Stomach (tissue), 8 donors: ENCODE measurements at regions not wholly inside any gene's neighbourhood (a gene's known extent, or its start where the extent isn't known, plus 50 kb on each side); places are given as distances from the start of the nearest gene placed in this dataset.

Experiments used
- DNase-seq, 2 donors: peaks; one replicate each; pipeline versions ENCODE4 v3.0.0 to v3.0.0-alpha.2; 2013 to 2019
- H3K27ac ChIP-seq, 5 donors: fragments of 200-600 bp in 4 of 5; sonication (generic) in 4 of 5; one replicate each; pipeline ENCODE4 v1.5.1; 2013 to 2019; ENCODE audit warnings: mild to moderate bottlenecking in 1 of 5, moderate library complexity in 1 of 5
- H3K27me3 ChIP-seq, 3 donors: fragments of 200-600 bp; sonication (generic); one replicate each; pipeline ENCODE4 v1.5.1; 2017 to 2019; ENCODE audit warnings: mixed run types in 1 of 3
- H3K36me3 ChIP-seq, 4 donors: fragments of 200-600 bp; sonication (generic); 1 replicate in 3 of 4; 2 replicates in 1 of 4; pipeline ENCODE4 v1.5.1; 2016 to 2019
- H3K4me1 ChIP-seq, 4 donors: fragments of 200-600 bp; sonication (generic); one replicate each; pipeline ENCODE4 v1.5.1; 2016 to 2019
- H3K4me3 ChIP-seq, 4 donors: fragments of 200-600 bp; sonication (generic) in 3 of 4; one replicate each; pipeline ENCODE4 v1.5.1; 2016 to 2019; ENCODE audit warnings: mild to moderate bottlenecking in 1 of 4
- H3K9me3 ChIP-seq, 4 donors: fragments of 200-600 bp; sonication (generic); one replicate each; pipeline ENCODE4 v1.5.1; 2016 to 2019
- EP300 ChIP-seq: sonication (generic); formaldehyde crosslinking; IDR thresholded peaks from one replicate; pipeline ENCODE4 v1.6.1; 2017; ENCODE audit warnings: antibody characterized with exemption
- POLR2A ChIP-seq, 4 donors: fragments of 450-650 bp; IDR thresholded peaks; one replicate each; pipeline ENCODE4 v1.6.1; 2016; ENCODE audit warnings: antibody characterized with exemption in 4 of 4, control low read depth in 2 of 4, mild to moderate bottlenecking in 1 of 4, moderate library complexity in 1 of 4
- POLR2AphosphoS5 ChIP-seq, 3 donors: sonication (generic); formaldehyde crosslinking; IDR thresholded peaks; one replicate each; pipeline ENCODE4 v1.6.1; 2016; ENCODE audit warnings: antibody characterized with exemption in 3 of 3
- WGBS, 5 donors: extraction: QIAGEN DNeasy Blood & Tissue Kit in 3 of 5; methylation state at CpG; one replicate each; pipeline versions ENCODE4 v1.1.5 to v1.1.7; 2013 to 2018; 5-methylcytosine and 5-hydroxymethylcytosine counted together
- intact Hi-C: fragments of 100-400 bp; cut with DNase I; formaldehyde crosslinking; loops from one replicate; pipeline ENCODE4 v1.15.1; 2023; ENCODE audit warnings: low total_unique reads
- TF ChIP-seq, protein P1 (sequence below), 7 experiments: fragments of 450-650 bp in 4 of 7; fragments of 200-600 bp in 3 of 7; sonication (generic) in 3 of 7; IDR thresholded peaks; one replicate each; pipeline ENCODE4 v1.5.1; 2016 to 2019; ENCODE audit warnings: antibody characterized with exemption in 7 of 7, control low read depth in 2 of 7, mild to moderate bottlenecking in 1 of 7
- donor health status: healthy with polysubstance abuse.
- donor health status: Bipolar disorder and iron deficiency.
- donor health status: healthy.

- Histone ChIP-seq H3K4me1 (peaks cover 8 to 30% (median 15%) of the 10 kb centered on the region in 4 donors), H3K36me3 (no peaks in the 10 kb centered on the region), H3K27me3 (peaks cover 0 to 31% (median 0%) of the 10 kb centered on the region in 3 donors), H3K9me3 (no peaks in the 10 kb centered on the region), H3K27ac (no peak overlapping the region), H3K4me3 (no peak overlapping the region)
- no peak for TF ChIP-seq POLR2AphosphoS5 (IDR thresholded peaks at IDR 0.05)
- TF ChIP-seq, protein P1, sequence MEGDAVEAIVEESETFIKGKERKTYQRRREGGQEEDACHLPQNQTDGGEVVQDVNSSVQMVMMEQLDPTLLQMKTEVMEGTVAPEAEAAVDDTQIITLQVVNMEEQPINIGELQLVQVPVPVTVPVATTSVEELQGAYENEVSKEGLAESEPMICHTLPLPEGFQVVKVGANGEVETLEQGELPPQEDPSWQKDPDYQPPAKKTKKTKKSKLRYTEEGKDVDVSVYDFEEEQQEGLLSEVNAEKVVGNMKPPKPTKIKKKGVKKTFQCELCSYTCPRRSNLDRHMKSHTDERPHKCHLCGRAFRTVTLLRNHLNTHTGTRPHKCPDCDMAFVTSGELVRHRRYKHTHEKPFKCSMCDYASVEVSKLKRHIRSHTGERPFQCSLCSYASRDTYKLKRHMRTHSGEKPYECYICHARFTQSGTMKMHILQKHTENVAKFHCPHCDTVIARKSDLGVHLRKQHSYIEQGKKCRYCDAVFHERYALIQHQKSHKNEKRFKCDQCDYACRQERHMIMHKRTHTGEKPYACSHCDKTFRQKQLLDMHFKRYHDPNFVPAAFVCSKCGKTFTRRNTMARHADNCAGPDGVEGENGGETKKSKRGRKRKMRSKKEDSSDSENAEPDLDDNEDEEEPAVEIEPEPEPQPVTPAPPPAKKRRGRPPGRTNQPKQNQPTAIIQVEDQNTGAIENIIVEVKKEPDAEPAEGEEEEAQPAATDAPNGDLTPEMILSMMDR (IDR thresholded peaks at IDR 0.05), result no peak
- TF ChIP-seq POLR2A (IDR thresholded peaks at IDR 0.05), result no peak
- TF ChIP-seq EP300, result no peak
- intact Hi-C loops, result no loop called here
- 78 to 90% (median 83%) methylated on average over 5 to 13 of the region's 13 CpGs for WGBS, 5 donors
- no peak for DNase-seq
These were observed 86.1 kb downstream of the PDGFA start for GRCh38 chr7:433558-433957.

DNA sequence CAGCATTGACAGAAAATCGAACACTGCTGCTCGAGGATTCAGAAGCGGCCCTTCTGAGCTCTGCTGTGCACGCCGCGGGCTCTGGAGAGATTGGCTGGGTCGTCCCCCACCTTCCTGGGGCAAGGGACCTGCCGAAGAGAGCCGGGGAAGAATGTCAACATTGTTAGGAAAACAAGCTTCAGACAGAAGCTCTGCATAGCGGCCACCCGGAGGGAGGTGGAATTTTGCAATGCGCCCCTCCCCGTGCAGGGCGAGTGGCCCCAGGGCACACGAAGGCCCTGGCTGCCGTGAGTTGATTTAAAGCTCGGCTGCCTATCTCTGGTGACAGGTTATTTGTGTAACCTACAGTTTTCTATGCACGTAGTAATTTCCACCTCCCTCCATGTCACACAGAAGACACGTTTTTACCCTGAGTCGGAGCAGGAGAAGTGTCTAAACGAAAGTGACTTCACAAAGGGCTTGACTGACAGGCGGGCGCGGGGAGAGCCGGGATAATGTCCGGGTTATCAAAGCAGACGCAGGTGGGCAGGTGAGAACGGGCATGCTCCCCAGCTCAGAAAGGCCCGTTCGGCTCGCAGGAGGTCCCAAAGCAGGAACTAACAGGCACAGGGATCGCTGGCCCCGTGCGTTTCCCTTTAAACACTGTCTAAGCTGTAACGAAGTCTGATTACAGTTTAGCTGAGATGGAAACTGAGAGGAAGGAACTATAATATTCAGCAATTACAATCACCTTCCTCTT, 84.6 kb downstream of the PDGFA start:
- peaks cover 0 to 33% (median 0%) of the 10 kb centered on the region in 3 donors for H3K27me3 ChIP-seq
- WGBS, 5 donors, result 18 to 40% (median 30%) methylated on average over 30 to 35 of the region's 35 CpGs
- H3K9me3 ChIP-seq, result no peaks in the 10 kb centered on the region
- peaks cover 8 to 31% (median 15%) of the 10 kb centered on the region in 4 donors for H3K4me1 ChIP-seq
- DNase-seq, result peak in 1 of 2 donors; percentile 66
- no peak for TF ChIP-seq POLR2AphosphoS5 (IDR thresholded peaks at IDR 0.05)
- TF ChIP-seq POLR2A (IDR thresholded peaks at IDR 0.05), result no peak
- TF ChIP-seq EP300, result no peak
- TF ChIP-seq, protein P1 (IDR thresholded peaks at IDR 0.05), result no peak
- H3K4me3 ChIP-seq, result peak overlapping the region in 3 of 4 donors; percentile 13 to 31 (median 24)
- no peaks in the 10 kb centered on the region for H3K36me3 ChIP-seq
- peak overlapping the region; percentile 47 to 66 (median 62) for H3K27ac ChIP-seq
- intact Hi-C loops, result no loop called here

GRCh38 chr7:435630-436366, 83.8 kb downstream of the PDGFA start:
- DNase-seq, result peak; percentile 80 to 91
- intact Hi-C loops, result no loop called here
- H3K27me3 ChIP-seq, result peaks cover 0 to 33% (median 0%) of the 10 kb centered on the region in 3 donors
- peak overlapping the region in 3 of 4 donors; percentile 13 to 31 (median 24) for H3K4me3 ChIP-seq
- H3K9me3 ChIP-seq, result no peaks in the 10 kb centered on the region
- H3K27ac ChIP-seq, result peak overlapping the region; percentile 47 to 66 (median 62)
- H3K36me3 ChIP-seq, result no peaks in the 10 kb centered on the region
- peaks cover 8 to 31% (median 15%) of the 10 kb centered on the region in 4 donors for H3K4me1 ChIP-seq
- TF ChIP-seq, protein P1 (IDR thresholded peaks at IDR 0.05), result no peak
- TF ChIP-seq POLR2A (IDR thresholded peaks at IDR 0.05), result no peak
- no peak for TF ChIP-seq EP300
- peak in 2 of 3 donors; percentile 54 to 59 for TF ChIP-seq POLR2AphosphoS5 (IDR thresholded peaks at IDR 0.05)
- 30 to 62% (median 46%) methylated on average over 23 to 28 of the region's 28 CpGs for WGBS, 5 donors

DNA sequence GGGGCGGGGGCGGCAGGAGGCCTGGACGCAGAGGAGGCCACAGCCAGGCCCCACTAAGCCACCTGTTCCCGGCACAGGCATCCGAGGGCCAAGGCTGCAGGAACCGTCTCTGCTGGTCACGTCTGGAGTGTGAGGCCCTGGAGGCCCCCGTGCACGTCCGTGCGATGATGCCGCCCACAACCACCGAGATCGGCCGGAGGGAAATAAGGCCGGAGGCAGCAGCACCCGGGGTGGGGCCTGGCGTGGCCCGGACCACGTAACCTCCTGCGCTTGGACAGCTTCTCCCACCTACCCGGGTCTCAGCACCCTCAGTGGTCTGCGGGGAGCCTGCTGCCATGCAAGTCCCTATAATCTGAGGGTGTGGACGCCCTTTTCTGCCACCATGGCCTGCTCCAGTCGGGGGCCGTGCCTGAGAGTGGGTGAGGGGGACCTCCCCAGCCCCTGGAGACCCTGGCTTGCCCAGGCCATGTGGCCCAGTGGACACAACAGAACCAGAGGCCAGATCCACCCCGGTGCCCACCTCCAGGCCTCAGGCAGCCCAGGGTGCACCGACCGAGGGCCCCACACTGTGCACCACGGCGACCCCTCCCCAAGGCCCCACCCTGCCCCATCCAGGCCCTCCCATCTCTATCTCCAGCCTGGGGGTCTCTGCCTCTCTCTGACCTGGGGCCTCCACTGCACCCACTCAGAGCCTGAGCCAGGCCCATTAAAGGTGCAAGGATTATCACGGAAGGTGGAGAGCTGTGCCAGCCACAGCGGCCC, 83.1 kb downstream of the PDGFA start:
- Histone ChIP-seq H3K4me1 (peaks cover 8 to 31% (median 15%) of the 10 kb centered on the region in 4 donors), H3K27me3 (peaks cover 0 to 33% (median 0%) of the 10 kb centered on the region in 3 donors), H3K9me3 (no peaks in the 10 kb centered on the region), H3K4me3 (no peak overlapping the region), H3K27ac (peak overlapping the region in 4 of 5 donors; percentile 51 to 66 (median 62)), H3K36me3 (no peaks in the 10 kb centered on the region)
- TF ChIP-seq POLR2AphosphoS5 (IDR thresholded peaks at IDR 0.05), result no peak
- no peak for TF ChIP-seq EP300
- TF ChIP-seq POLR2A (IDR thresholded peaks at IDR 0.05), result no peak
- TF ChIP-seq, protein P1 (IDR thresholded peaks at IDR 0.05), result no peak
- DNase-seq, result no peak
- intact Hi-C loops, result no loop called here
- 85 to 92% (median 89%) methylated on average over 25 to 33 of the region's 33 CpGs for WGBS, 5 donors
